GM12892 (cell line): ENCODE measurements at regions not wholly inside any gene's neighbourhood (a gene's known extent, or its start where the extent isn't known, plus 50 kb on each side); places are given as distances from the start of the nearest gene placed in this dataset.

Source experiments
- DNase-seq: peaks from one replicate; pipeline ENCODE4 v3.0.0; 2011; ENCODE audit not compliant: insufficient read length
- FAIRE-seq: peaks from 2 replicates; lab custom pipeline; 2011; peaks lifted over from hg19 to GRCh38; lab: Jason Lieb, UNC
- POLR2A ChIP-seq: IDR thresholded peaks from 2 replicates; pipeline ENCODE4 v1.6.1; 2011; ENCODE audit warnings: low read depth, low read length, control low read depth
- POLR2AphosphoS5 ChIP-seq: IDR thresholded peaks from 2 replicates; pipeline ENCODE4 v1.6.1; 2011; ENCODE audit warnings: low read depth, low read length, control low read depth
- TAF1 ChIP-seq: IDR thresholded peaks from 2 replicates; pipeline ENCODE4 v1.6.1; 2011; ENCODE audit warnings: low read depth, mild to moderate bottlenecking, control low read depth, low read length, borderline replicate concordance

DNA sequence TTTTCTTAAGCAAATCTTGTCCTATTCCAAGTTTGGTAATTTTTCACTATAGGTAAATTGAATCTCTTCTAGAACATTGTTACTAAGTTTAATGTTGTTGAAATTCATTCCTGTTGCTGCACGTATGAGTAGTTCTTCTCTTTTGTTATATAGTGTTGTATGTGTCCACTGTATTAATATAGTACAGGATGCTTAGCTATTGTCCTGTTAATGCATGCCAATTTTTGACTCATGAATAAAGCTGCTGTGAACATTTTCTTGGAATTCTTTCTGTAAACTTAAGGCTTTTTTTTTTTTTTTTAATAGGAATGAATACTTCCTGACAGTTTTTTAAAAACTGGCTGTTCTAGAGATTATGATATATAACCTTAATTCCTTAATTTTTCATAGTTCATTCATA is 326.9 kb downstream of the SLC4A3 start:
- no peak for DNase-seq
- TF ChIP-seq TAF1 (no peak), POLR2AphosphoS5 (no peak)
- FAIRE-seq: no peak

- no peak for DNase-seq
- no peak for FAIRE-seq
- no peak for TF ChIP-seq POLR2AphosphoS5
- TF ChIP-seq TAF1: no peak
- TF ChIP-seq POLR2A: no peak
Observed at GRCh38 chr2:219957820-219958219, 330.4 kb downstream of the SLC4A3 start.

GRCh38 chr2:219958941-219959340 is 331.5 kb downstream of the SLC4A3 start:
- DNase-seq (no peak), FAIRE-seq (no peak)

GRCh38 chr2:219959471-219959870 is 332.0 kb downstream of the SLC4A3 start:
- TF ChIP-seq TAF1: no peak
- no peak for TF ChIP-seq POLR2AphosphoS5
- TF ChIP-seq POLR2A: no peak
- DNase-seq (no peak), FAIRE-seq (no peak)

More at GRCh38 chr2:219958941-219959340, 331.5 kb downstream of the SLC4A3 start:
- TF ChIP-seq POLR2A (no peak), POLR2AphosphoS5 (no peak), TAF1 (no peak)

DNA sequence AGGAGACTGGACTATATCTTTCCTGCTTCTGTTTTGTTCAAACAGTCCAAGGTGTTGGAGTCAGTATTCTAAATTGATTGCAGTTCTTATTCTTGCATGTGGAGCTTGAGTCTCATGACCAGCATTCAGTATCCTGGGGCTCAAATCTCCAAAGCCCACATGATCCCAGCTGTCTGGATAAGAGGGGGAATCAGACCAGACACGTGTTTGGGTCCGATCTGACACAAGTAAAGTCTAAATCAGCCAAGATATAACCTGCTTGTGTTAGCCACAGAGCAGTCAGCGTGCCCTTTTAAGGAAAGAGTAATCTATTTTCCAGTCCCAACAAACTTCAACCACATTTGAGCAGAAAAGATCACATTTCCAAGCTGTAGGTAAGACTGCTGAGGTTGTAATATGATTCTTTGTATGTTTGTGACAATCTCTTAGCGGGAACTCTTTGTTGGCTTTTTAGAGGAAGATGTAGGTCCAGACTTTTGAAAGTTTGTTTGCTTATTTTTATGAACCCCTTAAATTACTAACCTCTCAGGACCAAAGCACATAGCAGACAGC is 334.6 kb downstream of the SLC4A3 start:
- DNase-seq (no peak), FAIRE-seq (no peak)
- TF ChIP-seq TAF1 (no peak), POLR2AphosphoS5 (no peak), POLR2A (no peak)

GRCh38 chr2:219962801-219963200 is 335.4 kb downstream of the SLC4A3 start:
- DNase-seq (no peak), FAIRE-seq (no peak)
- no peak for TF ChIP-seq POLR2A

DNA sequence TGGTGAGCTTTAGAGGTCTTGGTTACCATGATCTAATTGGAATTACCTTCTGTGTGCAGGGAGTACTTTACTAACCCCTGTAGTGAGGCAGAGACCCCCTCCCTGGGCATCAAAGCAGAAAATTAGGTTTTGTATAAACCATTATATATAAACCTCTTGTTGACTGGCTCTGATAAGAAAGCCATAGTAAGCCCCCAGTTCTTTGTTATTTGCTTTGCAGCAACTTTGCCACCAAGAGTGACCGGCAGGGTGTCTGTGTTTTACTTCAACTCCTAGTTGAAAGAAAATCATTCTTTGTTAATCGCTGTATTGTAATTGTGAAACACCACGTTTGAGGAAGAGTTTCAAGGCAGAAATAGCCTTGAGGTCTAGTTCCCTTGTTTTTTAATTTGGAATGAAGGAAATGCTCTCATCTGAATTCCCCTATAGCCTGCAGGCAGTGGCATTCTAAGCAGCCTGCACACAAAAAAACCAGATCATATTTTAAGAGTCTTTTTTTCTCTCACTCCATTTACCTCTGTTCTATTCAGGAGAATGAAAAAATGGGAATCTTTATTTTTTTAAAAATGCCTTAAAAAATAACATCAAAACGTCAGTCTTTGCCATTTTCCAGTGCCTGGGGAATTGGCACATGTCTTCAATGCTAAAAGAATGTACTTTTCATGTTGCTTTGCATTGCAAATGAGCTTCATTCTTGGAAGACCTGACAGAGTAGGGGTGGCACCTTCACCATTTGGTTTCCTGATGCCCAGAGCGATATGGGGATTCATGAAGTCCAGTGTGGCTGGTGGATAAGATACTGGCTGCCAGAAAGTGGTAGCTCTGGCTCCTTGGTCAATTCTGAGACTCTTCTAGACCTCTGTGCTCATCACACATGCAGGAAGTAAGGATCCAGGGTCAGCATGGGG is 338.1 kb downstream of the SLC4A3 start:
- FAIRE-seq (no peak), DNase-seq (no peak)
- TF ChIP-seq POLR2AphosphoS5 (no peak), TAF1 (no peak), POLR2A (no peak)

DNA sequence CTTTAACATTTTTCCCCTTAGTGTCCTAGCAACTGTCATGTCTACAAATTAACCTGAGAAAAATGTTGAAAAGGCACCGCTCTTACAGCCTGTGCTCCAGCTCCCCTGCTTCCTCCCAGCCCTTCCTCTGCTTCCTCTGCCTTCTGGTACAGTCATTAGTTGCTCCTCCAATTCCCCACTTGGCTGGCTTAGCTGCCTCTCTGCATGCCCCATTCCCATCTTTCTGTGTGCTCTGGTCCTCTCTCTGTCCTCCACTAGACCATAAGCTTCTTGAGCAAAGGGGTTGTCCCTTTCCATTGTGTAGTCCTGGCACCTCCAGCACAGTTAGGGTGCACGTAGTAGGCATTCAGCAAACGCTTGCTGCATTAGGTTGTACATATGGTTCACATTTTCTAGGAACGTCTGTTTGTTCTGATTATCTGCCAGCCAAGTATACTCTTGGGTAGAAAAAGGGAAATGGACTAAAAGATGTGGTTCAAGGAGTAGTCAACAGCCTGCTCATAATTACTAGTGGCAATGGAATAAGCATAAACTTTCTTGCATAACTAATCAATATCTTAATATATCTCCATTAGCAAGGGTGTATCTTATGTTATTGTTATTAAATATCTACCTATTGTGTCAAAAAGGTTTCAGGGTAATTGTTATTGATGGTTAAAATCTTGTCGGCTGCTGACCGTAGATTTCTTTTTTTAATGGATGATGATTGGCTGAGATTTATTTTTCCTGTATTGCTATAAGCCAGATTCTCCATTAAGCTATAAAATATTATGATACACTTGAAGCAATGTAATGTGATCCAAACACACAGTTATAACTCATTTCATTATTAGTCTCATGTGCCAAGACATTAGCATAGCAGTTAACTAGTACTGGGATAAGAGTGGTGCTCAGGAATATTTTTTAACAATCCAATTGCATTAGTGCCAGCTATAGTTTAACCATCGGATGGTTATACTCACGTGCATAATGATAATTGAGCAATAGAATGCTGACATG is 340.1 kb downstream of the SLC4A3 start:
- FAIRE-seq (no peak), DNase-seq (no peak)
- TF ChIP-seq POLR2A (no peak), TAF1 (no peak), POLR2AphosphoS5 (no peak)

DNA sequence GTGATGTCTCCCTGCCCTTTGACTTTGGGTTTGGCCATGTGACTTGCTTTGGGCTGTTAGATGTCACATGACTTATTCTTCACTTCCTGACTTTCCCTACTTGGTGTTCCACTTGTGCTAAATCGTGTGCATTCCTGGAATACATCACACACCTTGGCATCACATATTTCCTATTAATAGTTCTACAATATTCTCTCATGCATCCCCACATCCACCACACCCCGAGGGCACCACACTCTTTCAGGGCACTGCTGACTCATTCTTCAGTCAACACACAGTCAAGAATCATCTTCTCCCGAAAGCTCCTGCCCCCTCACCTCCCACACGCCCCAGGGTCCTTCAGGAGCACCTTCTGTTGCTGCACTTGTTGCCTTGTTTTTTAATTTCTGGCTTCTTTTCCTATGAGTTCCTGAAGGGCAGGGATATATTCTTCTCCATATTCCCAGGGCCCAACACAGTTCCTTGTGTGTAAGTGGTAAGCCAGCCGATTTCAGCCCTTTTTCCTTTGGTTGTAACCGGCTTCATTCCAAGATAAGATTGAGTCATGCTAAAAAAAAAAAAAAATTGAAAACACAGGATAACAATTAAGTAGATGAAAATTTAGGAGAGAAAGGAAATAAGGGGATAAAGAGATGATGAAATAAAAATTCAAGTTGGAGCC is 341.4 kb downstream of the SLC4A3 start:
- DNase-seq (no peak), FAIRE-seq (no peak)
- TF ChIP-seq POLR2A (no peak), POLR2AphosphoS5 (no peak), TAF1 (no peak)

DNA sequence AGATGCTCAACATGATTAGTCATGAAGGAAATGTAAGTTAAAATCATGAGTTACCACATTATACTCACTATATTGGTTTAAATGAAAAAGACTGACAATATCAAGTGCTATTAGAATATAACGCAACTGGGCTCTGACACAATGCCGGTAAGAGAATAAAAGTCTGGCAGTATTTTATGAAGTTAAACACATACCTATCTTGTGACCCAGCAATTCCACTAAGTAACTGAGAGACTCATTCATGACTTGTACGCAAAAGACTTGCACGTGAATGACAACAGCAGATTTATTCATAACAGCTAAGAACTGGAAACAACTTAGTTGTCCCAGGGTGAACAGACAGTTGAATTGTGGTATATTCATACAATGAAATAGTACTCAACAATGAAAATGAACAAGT is 342.1 kb downstream of the SLC4A3 start:
- no peak for DNase-seq
- FAIRE-seq: no peak
- TF ChIP-seq POLR2A: no peak
- no peak for TF ChIP-seq POLR2AphosphoS5
- no peak for TF ChIP-seq TAF1

GRCh38 chr2:219973136-219973535 is 345.7 kb downstream of the SLC4A3 start:
- DNase-seq (no peak), FAIRE-seq (no peak)
- TF ChIP-seq POLR2AphosphoS5 (no peak), POLR2A (no peak), TAF1 (no peak)
